Left lung (tissue), 4 donors: ENCODE measurements at regions not wholly inside any gene's neighbourhood (a gene's known extent, or its start where the extent isn't known, plus 50 kb on each side); places are given as distances from the start of the nearest gene placed in this dataset.

Experiments
- ATAC-seq: fragments of 200-7000 bp; cut with Tn5 transposase; one replicate; pipeline ENCODE4 v1.9.1; 2020; ENCODE audit warnings: moderate library complexity
- DNase-seq, 4 donors: peaks; one replicate each; pipeline ENCODE4 v3.0.0-alpha.2; 2013 to 2020
- H3K27ac ChIP-seq, 2 donors: fragments of 200-600 bp; sonication (generic) in 1 of 2; one replicate each; pipeline versions ENCODE4 v1.5.0 to v1.8.0; 2020 to 2021
- H3K27me3 ChIP-seq, 2 donors: fragments of 200-600 bp; sonication (generic) in 1 of 2; one replicate each; pipeline versions ENCODE4 v1.5.0 to v1.8.0; 2020 to 2021
- H3K36me3 ChIP-seq, 2 donors: fragments of 200-600 bp; sonication (generic) in 1 of 2; one replicate each; pipeline versions ENCODE4 v1.5.0 to v1.8.0; 2020 to 2021
- H3K4me1 ChIP-seq, 2 donors: fragments of 200-600 bp; one replicate each; pipeline ENCODE4 v1.8.0; 2021
- H3K4me3 ChIP-seq, 2 donors: fragments of 200-600 bp; sonication (generic) in 1 of 2; one replicate each; pipeline versions ENCODE4 v1.5.0 to v1.8.0; 2020 to 2021; ENCODE audit warnings: mild to moderate bottlenecking in 1 of 2
- H3K9me3 ChIP-seq, 2 donors: fragments of 200-600 bp; sonication (generic) in 1 of 2; one replicate each; pipeline versions ENCODE4 v1.5.0 to v1.8.0; 2020 to 2021
- CTCF ChIP-seq, 2 donors: fragments of 200-600 bp; sonication (generic) in 1 of 2; IDR thresholded peaks; one replicate each; pipeline versions ENCODE4 v1.5.0 to v1.8.0; 2021; ENCODE audit warnings: antibody characterized with exemption in 2 of 2
- intact Hi-C, 2 donors: fragments of 100-400 bp; cut with DNase I; formaldehyde crosslinking; loops; one replicate each; pipeline versions ENCODE4 v1.11.2 to v1.14.2; 2022
- donor health status: DM: no; HTN: yes; CAD: no.
- donor health status: DM: no; HTN: no; CAD: no.

- H3K4me3 ChIP-seq: no peak overlapping the region
- no peaks in the 10 kb centered on the region for H3K27me3 ChIP-seq
- no peak for TF ChIP-seq CTCF (IDR thresholded peaks at IDR 0.05)
- intact Hi-C loops: no loop called here
- DNase-seq: no peak
- H3K9me3 ChIP-seq: peaks cover 0 to 13% of the 10 kb centered on the region in 2 donors
- H3K36me3 ChIP-seq: no peaks in the 10 kb centered on the region
- no peak overlapping the region for H3K27ac ChIP-seq
- H3K4me1 ChIP-seq: no peaks in the 10 kb centered on the region
- no peak for ATAC-seq
Observed at GRCh38 chr2:225296951-225297350, 102.6 kb upstream of the NYAP2 start.

- TF ChIP-seq CTCF (IDR thresholded peaks at IDR 0.05): no peak
- Histone ChIP-seq H3K27me3 (no peaks in the 10 kb centered on the region), H3K27ac (no peak overlapping the region), H3K36me3 (no peaks in the 10 kb centered on the region), H3K4me1 (no peaks in the 10 kb centered on the region), H3K4me3 (no peak overlapping the region), H3K9me3 (peaks cover 0 to 3% of the 10 kb centered on the region in 2 donors)
- DNase-seq (no peak), ATAC-seq (no peak)
- intact Hi-C loops: no loop called here
Observed at GRCh38 chr2:225295102-225295501, 104.4 kb upstream of the NYAP2 start.

GRCh38 chr2:225293638-225294037 lies 105.9 kb upstream of the NYAP2 start:
- no peak for ATAC-seq
- H3K4me1 ChIP-seq: no peaks in the 10 kb centered on the region
- no peak overlapping the region for H3K27ac ChIP-seq
- no peak for DNase-seq
- H3K9me3 ChIP-seq: peaks cover 0 to 3% of the 10 kb centered on the region in 2 donors
- intact Hi-C loops: no loop called here
- no peaks in the 10 kb centered on the region for H3K36me3 ChIP-seq
- no peak overlapping the region for H3K4me3 ChIP-seq
- no peaks in the 10 kb centered on the region for H3K27me3 ChIP-seq
- TF ChIP-seq CTCF (IDR thresholded peaks at IDR 0.05): no peak

- no peak for TF ChIP-seq CTCF (IDR thresholded peaks at IDR 0.05)
- ATAC-seq (no peak), DNase-seq (no peak)
- Histone ChIP-seq H3K4me1 (no peaks in the 10 kb centered on the region), H3K36me3 (no peaks in the 10 kb centered on the region), H3K4me3 (no peak overlapping the region), H3K9me3 (peaks cover 0 to 3% of the 10 kb centered on the region in 2 donors), H3K27me3 (no peaks in the 10 kb centered on the region), H3K27ac (no peak overlapping the region)
- intact Hi-C loops: no loop called here
Observed at GRCh38 chr2:225290757-225291400, 108.6 kb upstream of the NYAP2 start.

GRCh38 chr2:225289659-225290058 lies 109.9 kb upstream of the NYAP2 start:
- no peak for ATAC-seq
- intact Hi-C loops: loop anchor here in 1 of 2 donors (10.0 kb wide), 1 partner anchor 365 kb away; no protein-coding TSS in a partner anchor
- DNase-seq: no peak
- H3K4me1 ChIP-seq: no peaks in the 10 kb centered on the region
- peaks cover 0 to 3% of the 10 kb centered on the region in 2 donors for H3K9me3 ChIP-seq
- H3K27me3 ChIP-seq: no peaks in the 10 kb centered on the region
- no peak overlapping the region for H3K4me3 ChIP-seq
- H3K36me3 ChIP-seq: no peaks in the 10 kb centered on the region
- no peak overlapping the region for H3K27ac ChIP-seq
- TF ChIP-seq CTCF (IDR thresholded peaks at IDR 0.05): no peak
